IMR-90 (cell line): ENCODE measurements at regions not wholly inside any gene's neighbourhood (a gene's known extent, or its start where the extent isn't known, plus 50 kb on each side); places are given as distances from the start of the nearest gene placed in this dataset.
"Not testable (repeated sequence)": the region's sequence is repeated elsewhere in the genome, so short reads cannot be mapped to it uniquely, and the experiment has no call there.

ENCODE experiments used
- BHLHE40 ChIP-seq: fragments of 150-350 bp; IDR thresholded peaks from 2 replicates; pipeline ENCODE4 v1.6.1; 2016; ENCODE audit warnings: mild to moderate bottlenecking, low read depth, low read length
- CEBPB ChIP-seq: IDR thresholded peaks from 2 replicates; pipeline ENCODE4 v1.6.1; 2012; ENCODE audit warnings: low read depth, low read length, improper control_type of control experiment
- CHD1 ChIP-seq: IDR thresholded peaks from 2 replicates; pipeline ENCODE4 v1.6.1; 2012; ENCODE audit warnings: low read depth, low read length, improper control_type of control experiment
- FOS ChIP-seq: fragments of 150-350 bp; IDR thresholded peaks from 2 replicates; pipeline ENCODE4 v1.6.1; 2016; ENCODE audit warnings: low read depth, low read length
- MAFK ChIP-seq: IDR thresholded peaks from 2 replicates; pipeline ENCODE4 v1.6.1; 2012; ENCODE audit warnings: low read depth, low read length, improper control_type of control experiment
- MXI1 ChIP-seq: IDR thresholded peaks from 2 replicates; pipeline ENCODE4 v1.6.1; 2012; ENCODE audit warnings: low read depth, mild to moderate bottlenecking, low read length, moderate library complexity, borderline replicate concordance
- NFE2L2 ChIP-seq: fragments of 150-350 bp; IDR thresholded peaks from 2 replicates; pipeline ENCODE4 v1.6.1; 2016; ENCODE audit warnings: low read depth, mild to moderate bottlenecking, low read length
- POLR2A ChIP-seq: IDR thresholded peaks from 2 replicates; pipeline ENCODE4 v1.6.1; 2012; ENCODE audit warnings: mild to moderate bottlenecking, low read depth, low read length
- RAD21 ChIP-seq: IDR thresholded peaks from 2 replicates; pipeline ENCODE4 v1.6.1; 2012; ENCODE audit warnings: low read length, improper control_type of control experiment
- RCOR1 ChIP-seq: IDR thresholded peaks from 2 replicates; pipeline ENCODE4 v1.6.1; 2012; ENCODE audit warnings: mild to moderate bottlenecking, low read length, improper control_type of control experiment; ENCODE audit not compliant: insufficient replicate concordance
- RFX5 ChIP-seq: IDR thresholded peaks from 2 replicates; pipeline ENCODE4 v1.8.0; 2012; ENCODE audit warnings: low read depth, mild to moderate bottlenecking, low read length, moderate library complexity
- SMC3 ChIP-seq: fragments of 150-350 bp; IDR thresholded peaks from 2 replicates; pipeline ENCODE4 v1.6.1; 2016; ENCODE audit warnings: low read depth, mild to moderate bottlenecking, antibody characterized with exemption, low read length, moderate library complexity
- TF ChIP-seq, protein P1 (sequence below): conservative IDR thresholded peaks from 2 replicates; pipeline ENCODE4 v1.5.1; 2012; ENCODE audit warnings: mild to moderate bottlenecking, low read depth, low read length, improper control_type of control experiment
- TF ChIP-seq, protein P2 (sequence below): fragments of 150-350 bp; IDR thresholded peaks from 2 replicates; pipeline ENCODE4 v1.6.1; 2016; ENCODE audit warnings: low read depth, mild to moderate bottlenecking, low read length, moderate library complexity, borderline replicate concordance

DNA sequence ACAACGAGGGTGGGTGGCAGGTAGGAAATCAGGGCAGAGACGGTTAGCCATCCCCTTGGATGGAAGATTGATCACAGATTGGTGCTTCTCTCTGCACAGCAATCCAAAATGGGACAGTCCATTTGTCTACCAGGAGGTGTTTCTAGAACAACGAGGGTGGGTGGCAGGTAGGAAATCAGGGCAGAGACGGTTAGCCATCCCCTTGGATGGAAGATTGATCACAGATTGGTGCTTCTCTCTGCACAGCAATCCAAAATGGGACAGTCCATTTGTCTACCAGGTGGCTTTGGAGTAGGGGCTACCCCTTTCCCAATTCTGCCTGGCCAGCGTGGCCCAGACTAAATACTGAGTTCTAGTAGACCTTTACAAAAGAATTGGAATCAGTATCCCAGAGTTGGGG is 452.3 kb downstream of the CD83 start:
- TF ChIP-seq RFX5, CEBPB, RCOR1, SMC3, NFE2L2, POLR2A, MXI1, RAD21, FOS, CHD1, MAFK, BHLHE40: not testable (repeated sequence)
- TF ChIP-seq, protein P1, sequence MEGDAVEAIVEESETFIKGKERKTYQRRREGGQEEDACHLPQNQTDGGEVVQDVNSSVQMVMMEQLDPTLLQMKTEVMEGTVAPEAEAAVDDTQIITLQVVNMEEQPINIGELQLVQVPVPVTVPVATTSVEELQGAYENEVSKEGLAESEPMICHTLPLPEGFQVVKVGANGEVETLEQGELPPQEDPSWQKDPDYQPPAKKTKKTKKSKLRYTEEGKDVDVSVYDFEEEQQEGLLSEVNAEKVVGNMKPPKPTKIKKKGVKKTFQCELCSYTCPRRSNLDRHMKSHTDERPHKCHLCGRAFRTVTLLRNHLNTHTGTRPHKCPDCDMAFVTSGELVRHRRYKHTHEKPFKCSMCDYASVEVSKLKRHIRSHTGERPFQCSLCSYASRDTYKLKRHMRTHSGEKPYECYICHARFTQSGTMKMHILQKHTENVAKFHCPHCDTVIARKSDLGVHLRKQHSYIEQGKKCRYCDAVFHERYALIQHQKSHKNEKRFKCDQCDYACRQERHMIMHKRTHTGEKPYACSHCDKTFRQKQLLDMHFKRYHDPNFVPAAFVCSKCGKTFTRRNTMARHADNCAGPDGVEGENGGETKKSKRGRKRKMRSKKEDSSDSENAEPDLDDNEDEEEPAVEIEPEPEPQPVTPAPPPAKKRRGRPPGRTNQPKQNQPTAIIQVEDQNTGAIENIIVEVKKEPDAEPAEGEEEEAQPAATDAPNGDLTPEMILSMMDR: not testable (repeated sequence)
- TF ChIP-seq, protein P2, sequence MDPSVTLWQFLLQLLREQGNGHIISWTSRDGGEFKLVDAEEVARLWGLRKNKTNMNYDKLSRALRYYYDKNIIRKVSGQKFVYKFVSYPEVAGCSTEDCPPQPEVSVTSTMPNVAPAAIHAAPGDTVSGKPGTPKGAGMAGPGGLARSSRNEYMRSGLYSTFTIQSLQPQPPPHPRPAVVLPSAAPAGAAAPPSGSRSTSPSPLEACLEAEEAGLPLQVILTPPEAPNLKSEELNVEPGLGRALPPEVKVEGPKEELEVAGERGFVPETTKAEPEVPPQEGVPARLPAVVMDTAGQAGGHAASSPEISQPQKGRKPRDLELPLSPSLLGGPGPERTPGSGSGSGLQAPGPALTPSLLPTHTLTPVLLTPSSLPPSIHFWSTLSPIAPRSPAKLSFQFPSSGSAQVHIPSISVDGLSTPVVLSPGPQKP: not testable (repeated sequence)
